BJ (cell line): ENCODE measurements at regions not wholly inside any gene's neighbourhood (a gene's known extent, or its start where the extent isn't known, plus 50 kb on each side); places are given as distances from the start of the nearest gene placed in this dataset.

ENCODE experiments used
- CTCF ChIA-PET: fragments of 350-600 bp; formaldehyde crosslinking; extraction: SDS; loops from one replicate; lab custom pipeline; 2021; ENCODE audit warnings: antibody characterized with exemption, inconsistent platforms; lab: Yijun Ruan, JAX
- POLR2A ChIA-PET: fragments of 300-600 bp; sonication (Branson Sonifier 250); formaldehyde crosslinking; extraction: SDS; loops from one replicate; lab custom pipeline; 2021; ENCODE audit warnings: antibody characterized with exemption; lab: Charles Lee
- DNase-seq: peaks from one replicate; pipeline ENCODE4 v3.0.0-alpha.2; 2011; ENCODE audit warnings: low read depth
- H3K27me3 ChIP-seq: 2 replicates; pipeline ENCODE4 v1.6.0; 2011; ENCODE audit warnings: low read length; ENCODE audit not compliant: control insufficient read depth, insufficient read depth
- H3K36me3 ChIP-seq: 2 replicates; pipeline ENCODE4 v1.5.1; 2011; ENCODE audit warnings: low read length; ENCODE audit not compliant: control insufficient read depth, insufficient read depth
- H3K4me3 ChIP-seq: 2 replicates; pipeline ENCODE4 v1.5.1; 2011; ENCODE audit warnings: low read depth, mild to moderate bottlenecking, control low read depth, low read length
- CTCF ChIP-seq: IDR thresholded peaks from 2 replicates; pipeline ENCODE4 v1.5.1; 2011; ENCODE audit warnings: low read depth, mild to moderate bottlenecking, control low read depth, inconsistent platforms, low read length, moderate library complexity; ENCODE audit not compliant: insufficient read depth

DNA sequence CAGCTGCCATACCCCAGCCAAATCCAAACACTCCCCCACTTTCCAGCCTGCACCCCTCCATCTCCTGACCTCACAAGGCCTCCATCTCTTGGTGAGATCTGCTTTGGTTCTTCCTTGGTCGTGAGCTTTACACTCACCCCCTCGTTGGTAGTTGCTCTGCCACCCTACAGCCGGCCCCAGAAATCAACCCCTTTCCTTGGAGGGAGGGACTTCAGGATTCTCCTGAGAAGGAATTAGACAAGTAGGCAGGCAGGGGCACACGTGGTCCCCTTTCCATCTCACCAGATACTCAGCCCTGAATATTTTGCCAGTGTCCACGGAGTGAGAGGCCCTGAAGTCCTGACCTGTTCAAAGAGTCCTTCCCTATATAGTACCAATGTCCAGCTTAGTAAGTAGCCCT, 120.0 kb upstream of the PWP1 start:
- CTCF ChIA-PET, result interaction anchor here (0.6 kb wide), 1 partner anchor 431 kb away, joined by 3 read pairs; no protein-coding TSS in a partner anchor
- no peak for DNase-seq
- H3K4me3 ChIP-seq, result no peak overlapping the region
- H3K36me3 ChIP-seq, result no peaks in the 10 kb centered on the region
- TF ChIP-seq CTCF, result no peak
- H3K27me3 ChIP-seq, result no peaks in the 10 kb centered on the region
- POLR2A ChIA-PET, result no interaction called here

- no peak for TF ChIP-seq CTCF
- ChIA-PET POLR2A (no interaction called here), CTCF (interaction anchor here (1.2 kb wide), 1 partner anchor 39 kb away, joined by 3 read pairs; no protein-coding TSS in a partner anchor)
- no peak for DNase-seq
- H3K36me3 ChIP-seq, result no peaks in the 10 kb centered on the region
- no peak overlapping the region for H3K4me3 ChIP-seq
- H3K27me3 ChIP-seq, result no peaks in the 10 kb centered on the region
Measured at GRCh38 chr12:107567876-107568619, 117.6 kb upstream of the PWP1 start.

DNA sequence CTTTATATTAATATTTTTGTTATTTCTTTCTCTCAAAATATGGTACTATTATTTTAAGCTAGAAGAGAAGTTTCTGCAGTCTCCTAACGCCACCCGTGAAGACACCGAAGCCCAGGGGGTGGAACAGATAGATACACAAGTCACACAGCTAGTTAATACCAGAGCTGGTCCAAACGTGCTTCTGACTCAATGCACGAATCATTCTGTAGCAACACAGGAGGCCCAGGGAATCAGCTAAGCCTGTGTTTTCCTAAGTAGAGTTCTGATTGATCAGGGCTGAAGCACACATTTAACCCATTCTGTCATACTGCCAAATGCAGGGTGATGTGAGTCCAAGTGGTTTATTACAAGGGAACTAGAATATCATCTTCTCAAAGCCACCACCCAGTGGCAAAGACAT, 116.9 kb upstream of the PWP1 start:
- no peaks in the 10 kb centered on the region for H3K36me3 ChIP-seq
- DNase-seq, result no peak
- H3K27me3 ChIP-seq, result no peaks in the 10 kb centered on the region
- POLR2A ChIA-PET, result no interaction called here
- no peak overlapping the region for H3K4me3 ChIP-seq
- CTCF ChIA-PET, result interaction anchor here (1.2 kb wide), 1 partner anchor 39 kb away, joined by 3 read pairs; no protein-coding TSS in a partner anchor
- no peak for TF ChIP-seq CTCF

- Histone ChIP-seq H3K4me3 (no peak overlapping the region), H3K27me3 (no peaks in the 10 kb centered on the region), H3K36me3 (no peaks in the 10 kb centered on the region)
- DNase-seq, result no peak
- CTCF ChIA-PET, result interaction anchor here (1.1 kb wide), 1 partner anchor 40 kb away, joined by 3 read pairs; no protein-coding TSS in a partner anchor
- no peak for TF ChIP-seq CTCF
- POLR2A ChIA-PET, result no interaction called here
Measured at GRCh38 chr12:107570721-107571120, 114.9 kb upstream of the PWP1 start.

DNA sequence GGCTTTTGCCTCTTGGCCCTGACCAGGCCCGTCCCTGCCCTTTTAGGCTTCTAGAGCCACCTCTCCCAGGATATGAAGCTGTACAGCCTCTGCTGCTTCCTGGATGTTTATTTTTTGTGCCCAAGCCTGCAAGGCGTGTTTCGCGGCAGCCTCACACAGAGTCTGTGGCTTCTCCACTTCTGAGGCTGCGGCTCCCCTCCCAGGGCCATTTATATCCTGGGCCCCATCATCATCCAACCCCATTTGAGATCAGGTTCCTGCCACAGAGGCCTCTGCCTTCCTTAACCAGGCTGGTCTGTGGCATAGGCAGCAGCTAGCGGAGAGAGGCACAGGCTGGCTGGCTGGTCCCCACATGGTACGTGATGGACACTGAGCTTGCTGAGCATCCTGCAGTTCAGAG, 114.1 kb upstream of the PWP1 start:
- no peak for DNase-seq
- TF ChIP-seq CTCF, result no peak
- CTCF ChIA-PET, result no interaction called here
- POLR2A ChIA-PET, result no interaction called here
- no peaks in the 10 kb centered on the region for H3K36me3 ChIP-seq
- no peaks in the 10 kb centered on the region for H3K27me3 ChIP-seq
- no peak overlapping the region for H3K4me3 ChIP-seq
